SK-N-SH treated with all-trans-retinoic acid at 6 μM for 48 hours (cell line): ENCODE measurements at regions not wholly inside any gene's neighbourhood (a gene's known extent, or its start where the extent isn't known, plus 50 kb on each side); places are given as distances from the start of the nearest gene placed in this dataset.

Experiments
- ATAC-seq: fragments of 200-7000 bp; cut with Tn5 transposase; 3 replicates; pipeline ENCODE4 v1.9.1; 2020; ENCODE audit warnings: mild to moderate bottlenecking, moderate library complexity
- ARNTL ChIP-seq: fragments of 450-650 bp; formaldehyde crosslinking; IDR thresholded peaks from 2 replicates; pipeline ENCODE4 v1.5.0; 2020; ENCODE audit warnings: low read depth, mild to moderate bottlenecking, moderate library complexity, borderline replicate concordance
- BACH2 ChIP-seq: fragments of 250-450 bp; sonication (Bioruptor Pico); IDR thresholded peaks from 2 replicates; pipeline ENCODE4 v1.9.0; 2021; ENCODE audit warnings: mild to moderate bottlenecking, borderline replicate concordance
- CREB5 ChIP-seq: fragments of 250-450 bp; sonication (Bioruptor Pico); IDR thresholded peaks from 2 replicates; pipeline ENCODE4 v1.5.1; 2020; ENCODE audit warnings: low read depth, mild to moderate bottlenecking, moderate library complexity
- CSDC2 ChIP-seq: fragments of 250-450 bp; sonication (Bioruptor Pico); IDR thresholded peaks from 2 replicates; pipeline ENCODE4 v1.5.0; 2020; ENCODE audit warnings: mild to moderate bottlenecking, moderate library complexity
- CSRNP3 ChIP-seq: fragments of 250-450 bp; sonication (Bioruptor Pico); IDR thresholded peaks from 2 replicates; pipeline ENCODE4 v1.5.1; 2021; ENCODE audit warnings: mild to moderate bottlenecking, moderate library complexity
- ESRRG ChIP-seq: fragments of 250-450 bp; sonication (Bioruptor Pico); IDR thresholded peaks from 2 replicates; pipeline ENCODE4 v1.6.1; 2021; ENCODE audit warnings: mild to moderate bottlenecking
- GLIS3 ChIP-seq: fragments of 250-450 bp; sonication (Bioruptor Pico); IDR thresholded peaks from 2 replicates; pipeline ENCODE4 v1.5.0; 2020; ENCODE audit warnings: mild to moderate bottlenecking, moderate library complexity
- ISL1 ChIP-seq: fragments of 250-450 bp; sonication (Bioruptor Pico); IDR thresholded peaks from 2 replicates; pipeline ENCODE4 v2.1.2; 2022; ENCODE audit warnings: mild to moderate bottlenecking, moderate library complexity
- PATZ1 ChIP-seq: fragments of 250-450 bp; sonication (Bioruptor Pico); IDR thresholded peaks from 2 replicates; pipeline ENCODE4 v1.8.0; 2020; ENCODE audit warnings: mild to moderate bottlenecking, moderate library complexity, borderline replicate concordance
- POU6F1 ChIP-seq: fragments of 250-450 bp; sonication (Bioruptor Pico); IDR thresholded peaks from 2 replicates; pipeline ENCODE4 v1.8.0; 2021; ENCODE audit warnings: low read depth, mild to moderate bottlenecking, moderate library complexity, borderline replicate concordance
- PPARA ChIP-seq: fragments of 250-450 bp; sonication (Bioruptor Pico); IDR thresholded peaks from 2 replicates; pipeline ENCODE4 v1.5.0; 2020; ENCODE audit warnings: mild to moderate bottlenecking, borderline replicate concordance
- RARB ChIP-seq: fragments of 250-450 bp; sonication (Bioruptor Pico); IDR thresholded peaks from 2 replicates; pipeline ENCODE4 v1.8.0; 2021; ENCODE audit warnings: mild to moderate bottlenecking, moderate library complexity
- SNAI2 ChIP-seq: fragments of 250-450 bp; sonication (Bioruptor Pico); IDR thresholded peaks from 2 replicates; pipeline ENCODE4 v1.5.0; 2020; ENCODE audit warnings: mild to moderate bottlenecking, moderate library complexity
- TCF4 ChIP-seq: fragments of 250-450 bp; sonication (Bioruptor Pico); IDR thresholded peaks from 2 replicates; pipeline ENCODE4 v1.8.0; 2021; ENCODE audit warnings: mild to moderate bottlenecking, moderate library complexity, borderline replicate concordance
- TOX ChIP-seq: fragments of 250-450 bp; sonication (Bioruptor Pico); IDR thresholded peaks from 2 replicates; pipeline ENCODE4 v1.8.0; 2021; ENCODE audit warnings: mild to moderate bottlenecking, moderate library complexity, borderline replicate concordance
- TSHZ2 ChIP-seq: fragments of 250-450 bp; sonication (Bioruptor Pico); IDR thresholded peaks from 2 replicates; pipeline ENCODE4 v1.5.0; 2020; ENCODE audit warnings: mild to moderate bottlenecking, moderate library complexity
- ZC3H10 ChIP-seq: fragments of 250-450 bp; sonication (Bioruptor Pico); IDR thresholded peaks from 2 replicates; pipeline ENCODE4 v1.5.1; 2021; ENCODE audit warnings: mild to moderate bottlenecking, moderate library complexity
- ZFP3 ChIP-seq: fragments of 250-450 bp; sonication (Bioruptor Pico); IDR thresholded peaks from 2 replicates; pipeline ENCODE4 v1.5.0; 2020; ENCODE audit warnings: mild to moderate bottlenecking, moderate library complexity
- ZFP30 ChIP-seq: fragments of 450-650 bp; formaldehyde crosslinking; IDR thresholded peaks from 2 replicates; pipeline ENCODE4 v1.5.0; 2022; ENCODE audit warnings: mild to moderate bottlenecking, moderate library complexity
- ZNF565 ChIP-seq: fragments of 450-650 bp; formaldehyde crosslinking; conservative IDR thresholded peaks from 2 replicates; pipeline ENCODE4 v1.5.0; 2020; ENCODE audit warnings: low read depth, mild to moderate bottlenecking, moderate library complexity
- ZNF70 ChIP-seq: fragments of 450-650 bp; formaldehyde crosslinking; IDR thresholded peaks from 2 replicates; pipeline ENCODE4 v1.5.0; 2020; ENCODE audit warnings: mild to moderate bottlenecking, moderate library complexity
- ZNF8 ChIP-seq: fragments of 450-650 bp; formaldehyde crosslinking; IDR thresholded peaks from 2 replicates; pipeline ENCODE4 v1.5.0; 2020; ENCODE audit warnings: mild to moderate bottlenecking, moderate library complexity

GRCh38 chr6:65814071-65814470, 107.0 kb upstream of the EYS start (continued):
- TF ChIP-seq BACH2 (no peak), TSHZ2 (no peak)

GRCh38 chr6:65803186-65803585, 96.2 kb upstream of the EYS start:
- TF ChIP-seq TCF4 (CRISPR knock-in tag) (no peak), ZC3H10 (CRISPR knock-in tag) (no peak), BACH2 (no peak)
- ATAC-seq: no peak

GRCh38 chr6:65799389-65799788, 92.4 kb upstream of the EYS start:
- no peak for ATAC-seq
- TF ChIP-seq CREB5 (CRISPR knock-in tag) (no peak), GLIS3 (CRISPR knock-in tag) (no peak), BACH2 (no peak), ESRRG (CRISPR knock-in tag) (no peak), TCF4 (CRISPR knock-in tag) (no peak), SNAI2 (CRISPR knock-in tag) (no peak), ZNF565 (CRISPR knock-in tag) (no peak), ZFP30 (CRISPR knock-in tag) (no peak), ISL1 (CRISPR knock-in tag) (no peak), POU6F1 (no peak), PATZ1 (CRISPR knock-in tag) (no peak), ZNF8 (no peak), CSDC2 (CRISPR knock-in tag) (no peak), TSHZ2 (no peak), ZNF70 (no peak), ARNTL (CRISPR knock-in tag) (no peak), RARB (CRISPR knock-in tag) (no peak)

- no peak for ATAC-seq
- TF ChIP-seq PPARA (CRISPR knock-in tag) (no peak), ESRRG (CRISPR knock-in tag) (no peak), ZFP30 (CRISPR knock-in tag) (no peak), BACH2 (no peak), ZC3H10 (CRISPR knock-in tag) (no peak), TOX (CRISPR knock-in tag) (no peak), ZNF70 (no peak), ZFP3 (CRISPR knock-in tag) (no peak), TCF4 (CRISPR knock-in tag) (no peak), ARNTL (CRISPR knock-in tag) (no peak), ISL1 (CRISPR knock-in tag) (no peak), RARB (CRISPR knock-in tag) (no peak), SNAI2 (CRISPR knock-in tag) (no peak), CSDC2 (CRISPR knock-in tag) (no peak), ZNF8 (no peak), CSRNP3 (CRISPR knock-in tag) (no peak)
Measured at GRCh38 chr6:65798280-65799014, 91.4 kb upstream of the EYS start.
